H1 (cell line): ENCODE measurements at regions not wholly inside any gene's neighbourhood (a gene's known extent, or its start where the extent isn't known, plus 50 kb on each side); places are given as distances from the start of the nearest gene placed in this dataset.

Experiments used
- CTCF ChIA-PET: fragments of 300-600 bp; sonication (Branson Sonifier 250); formaldehyde crosslinking; loops from one replicate; lab custom pipeline; 2021; ENCODE audit not compliant: partially characterized antibody; lab: Charles Lee
- POLR2A ChIA-PET: fragments of 300-600 bp; sonication (Branson Sonifier 250); formaldehyde crosslinking; loops from one replicate; lab custom pipeline; 2021; ENCODE audit warnings: inconsistent platforms; ENCODE audit not compliant: partially characterized antibody; lab: Charles Lee
- DNase-seq, 2 experiments: peaks; one replicate each; pipeline versions ENCODE4 v3.0.0 to v3.0.0-alpha.2; 2010 to 2022; ENCODE audit warnings: low spot score in 2 of 2, low read depth in 1 of 2, mixed read lengths in 1 of 2
- FAIRE-seq: peaks from 2 replicates; lab custom pipeline; 2011; peaks lifted over from hg19 to GRCh38; lab: Jason Lieb, UNC
- H2AFZ ChIP-seq: 2 replicates; pipeline ENCODE4 v1.8.1; 2012; ENCODE audit warnings: low read length, inconsistent platforms
- H2AK5ac ChIP-seq: 2 replicates; pipeline ENCODE4 v1.6.1; 2013; ENCODE audit warnings: low read depth, low read length
- H2BK120ac ChIP-seq: replicated peaks from 2 replicates; pipeline ENCODE3; 2013; ENCODE audit warnings: low read depth, low read length, inconsistent platforms
- H2BK12ac ChIP-seq: 2 replicates; pipeline ENCODE4 v1.6.1; 2013; ENCODE audit warnings: low read depth, low read length
- H2BK15ac ChIP-seq: 2 replicates; pipeline ENCODE4 v1.6.1; 2013; ENCODE audit warnings: low read length
- H2BK20ac ChIP-seq: 2 replicates; pipeline ENCODE4 v1.6.1; 2013; ENCODE audit warnings: low read length
- H2BK5ac ChIP-seq: 2 replicates; pipeline ENCODE4 v1.6.1; 2013; ENCODE audit warnings: low read depth, low read length
- H3K14ac ChIP-seq: 2 replicates; pipeline ENCODE4 v1.6.1; 2013; ENCODE audit warnings: inconsistent platforms; ENCODE audit not compliant: insufficient read length
- H3K18ac ChIP-seq: 2 replicates; pipeline ENCODE4 v1.6.1; 2013; ENCODE audit warnings: low read length; ENCODE audit errors: extremely low read depth
- H3K23ac ChIP-seq: 2 replicates; pipeline ENCODE4 v1.6.1; 2013; ENCODE audit warnings: inconsistent platforms; ENCODE audit not compliant: insufficient read length
- H3K23me2 ChIP-seq: 2 replicates; pipeline ENCODE4 v1.6.1; 2013; ENCODE audit warnings: low read depth, low read length
- H3K27ac ChIP-seq: 2 replicates; pipeline ENCODE4 v1.6.1; 2011; ENCODE audit warnings: low read depth, low read length, inconsistent platforms
- H3K27me3 ChIP-seq, 4 experiments: replicated peaks in 1 of 4; 1 replicate in 1 of 4; 2 replicates in 3 of 4; pipeline versions ENCODE4 v1.6.1 to v1.8.1; 2011 to 2013; ENCODE audit warnings: low read length in 3 of 4, mild to moderate bottlenecking in 3 of 4, inconsistent platforms in 2 of 4, mixed read lengths in 2 of 4, moderate library complexity in 1 of 4; ENCODE audit not compliant: control insufficient read depth in 3 of 4, insufficient read depth in 3 of 4; ENCODE audit errors: extremely low read depth in 1 of 4
- H3K36me3 ChIP-seq, 4 experiments: 2 replicates each; pipeline versions ENCODE4 v1.6.1 to v1.8.1; 2011 to 2013; ENCODE audit warnings: mild to moderate bottlenecking in 4 of 4, low read length in 3 of 4, moderate library complexity in 2 of 4, control low read depth in 1 of 4, inconsistent platforms in 1 of 4; ENCODE audit not compliant: insufficient read depth in 4 of 4, control insufficient read depth in 2 of 4
- H3K4ac ChIP-seq: replicated peaks from 2 replicates; pipeline ENCODE3; 2013; ENCODE audit warnings: low read length, low read depth, mixed read lengths, inconsistent platforms; ENCODE audit not compliant: insufficient read length
- H3K4me1 ChIP-seq, 4 experiments: replicated peaks in 1 of 4; 1 replicate in 1 of 4; 2 replicates in 3 of 4; pipeline versions ENCODE4 v1.6.1 to v1.8.1; 2011 to 2013; ENCODE audit warnings: low read length in 3 of 4, inconsistent platforms in 2 of 4, mixed read lengths in 1 of 4; ENCODE audit not compliant: insufficient read depth in 4 of 4, control insufficient read depth in 3 of 4
- H3K4me2 ChIP-seq, 2 experiments: 2 replicates each; pipeline versions ENCODE4 v1.6.1 to v1.8.1; 2011 to 2013; ENCODE audit warnings: low read depth in 2 of 2, low read length in 2 of 2, control low read depth in 1 of 2, inconsistent platforms in 1 of 2, mild to moderate bottlenecking in 1 of 2; ENCODE audit not compliant: insufficient read depth in 1 of 2
- H3K4me3 ChIP-seq, 4 experiments: fragments of 200-600, 300-600 bp in 1 of 4; sonication (generic), shearing (Covaris generic), sonication (Bioruptor Twin) in 1 of 4; 2 replicates each; pipeline versions ENCODE4 v1.5.1 to v1.8.1; 2011 to 2016; ENCODE audit warnings: low read length in 4 of 4, low read depth in 3 of 4, control low read depth in 2 of 4, inconsistent platforms in 2 of 4, mild to moderate bottlenecking in 2 of 4, mixed read lengths in 1 of 4, moderate library complexity in 1 of 4; ENCODE audit not compliant: insufficient read depth in 2 of 4; ENCODE audit errors: extremely low read depth in 1 of 4
- H3K56ac ChIP-seq: replicated peaks from 2 replicates; pipeline ENCODE3; 2013; ENCODE audit warnings: low read depth, mild to moderate bottlenecking, mixed read lengths, low read length, inconsistent platforms; ENCODE audit not compliant: insufficient read length
- H3K79me1 ChIP-seq: 2 replicates; pipeline ENCODE4 v1.6.1; 2013; ENCODE audit warnings: low read depth, low read length, control low read depth
- H3K79me2 ChIP-seq, 2 experiments: 2 replicates each; pipeline versions ENCODE4 v1.6.1 to v1.8.1; 2012 to 2013; ENCODE audit warnings: low read length in 2 of 2, mild to moderate bottlenecking in 2 of 2, inconsistent platforms in 1 of 2; ENCODE audit not compliant: insufficient read depth in 2 of 2, control insufficient read depth in 1 of 2
- H3K9ac ChIP-seq, 4 experiments: replicated peaks in 1 of 4; 1 replicate in 1 of 4; 2 replicates in 3 of 4; pipeline versions ENCODE4 v1.6.1 to v1.8.1; 2011 to 2013; ENCODE audit warnings: low read depth in 3 of 4, low read length in 3 of 4, control low read depth in 2 of 4, mild to moderate bottlenecking in 2 of 4, moderate library complexity in 2 of 4, inconsistent platforms in 1 of 4; ENCODE audit errors: extremely low read depth in 1 of 4
- H3K9me3 ChIP-seq, 2 experiments: 2 replicates each; pipeline versions ENCODE4 v1.6.1 to v1.8.1; 2012 to 2013; ENCODE audit warnings: mild to moderate bottlenecking in 2 of 2, moderate library complexity in 2 of 2, control low read depth in 1 of 2, inconsistent platforms in 1 of 2, low read depth in 1 of 2, low read length in 1 of 2, mixed read lengths in 1 of 2; ENCODE audit not compliant: insufficient read depth in 2 of 2
- H4K20me1 ChIP-seq, 2 experiments: replicated peaks in 1 of 2; 2 replicates each; pipeline versions ENCODE3 to v1.8.1; 2011 to 2013; ENCODE audit warnings: inconsistent platforms in 2 of 2, low read length in 2 of 2, mild to moderate bottlenecking in 1 of 2; ENCODE audit not compliant: insufficient read depth in 2 of 2, control insufficient read depth in 1 of 2
- H4K5ac ChIP-seq: 2 replicates; pipeline ENCODE4 v1.6.1; 2013; ENCODE audit warnings: low read length, low read depth, mixed read lengths, inconsistent platforms; ENCODE audit not compliant: insufficient read length
- H4K8ac ChIP-seq: 2 replicates; pipeline ENCODE4 v1.8.0; 2013; ENCODE audit warnings: mild to moderate bottlenecking, moderate library complexity, low read length, inconsistent platforms; ENCODE audit not compliant: insufficient read depth; ENCODE audit errors: extremely low read depth
- H4K91ac ChIP-seq: replicated peaks from 2 replicates; pipeline ENCODE3; 2013; ENCODE audit warnings: low read length, mixed read lengths, inconsistent platforms; ENCODE audit not compliant: insufficient read length
- CTBP2 ChIP-seq: IDR thresholded peaks from 2 replicates; pipeline ENCODE4 v1.7.0; 2011; ENCODE audit warnings: borderline replicate concordance, mild to moderate bottlenecking, moderate library complexity, mixed read lengths, low read length; ENCODE audit not compliant: insufficient read depth, insufficient read length
- EP300 ChIP-seq, 2 experiments: IDR thresholded peaks; 1 replicate in 1 of 2; 2 replicates in 1 of 2; pipeline ENCODE4 v1.6.1; 2011 to 2012; ENCODE audit warnings: low read depth in 2 of 2, low read length in 2 of 2, mild to moderate bottlenecking in 2 of 2, borderline replicate concordance in 1 of 2, inconsistent platforms in 1 of 2, moderate library complexity in 1 of 2
- FOSL1 ChIP-seq: IDR thresholded peaks from 2 replicates; pipeline ENCODE4 v1.6.1; 2011; ENCODE audit warnings: mild to moderate bottlenecking, low read depth, low read length, moderate library complexity; ENCODE audit not compliant: insufficient read depth
- GTF2F1 ChIP-seq: IDR thresholded peaks from 2 replicates; pipeline ENCODE4 v1.6.1; 2012; ENCODE audit warnings: low read depth, low read length, improper control_type of control experiment, borderline replicate concordance
- HDAC6 ChIP-seq: IDR thresholded peaks from one replicate; pipeline ENCODE4 v1.7.1; 2012; ENCODE audit warnings: low read depth, mild to moderate bottlenecking, inconsistent platforms, low read length, moderate library complexity
- JUND ChIP-seq: IDR thresholded peaks from 2 replicates; pipeline ENCODE4 v1.6.1; 2011; ENCODE audit warnings: mild to moderate bottlenecking, improper control_type of control experiment, low read length
- SIX5 ChIP-seq: IDR thresholded peaks from 2 replicates; pipeline ENCODE4 v1.6.1; 2011; ENCODE audit warnings: mild to moderate bottlenecking, low read depth, low read length
- SUZ12 ChIP-seq: fragments of 200-600 bp; sonication (generic); IDR thresholded peaks from 2 replicates; pipeline ENCODE4 v1.6.1; 2012; ENCODE audit warnings: mild to moderate bottlenecking, inconsistent platforms, low read length, moderate library complexity, mixed read lengths
- TAF7 ChIP-seq: optimal IDR thresholded peaks from 2 replicates; pipeline ENCODE3; 2011; ENCODE audit warnings: low read depth, mild to moderate bottlenecking, inconsistent platforms, low read length, moderate library complexity, borderline replicate concordance
- WGBS, 2 experiments: shearing (Covaris generic) in 1 of 2; methylation state at CpG; one replicate each; pipeline versions ENCODE4 v1.1.6 to v1.1.7; 2013 to 2015; ENCODE audit warnings: low lambda C conversion rate in 2 of 2, mixed read lengths in 2 of 2, inconsistent platforms in 1 of 2, low coverage in 1 of 2, missing lambda C conversion rate in 1 of 2; ENCODE audit not compliant: insufficient replicate concordance in 2 of 2, insufficient coverage in 1 of 2, insufficient read length in 1 of 2; ENCODE audit errors: extremely low coverage in 1 of 2, missing lambda C conversion rate in 1 of 2; 5-methylcytosine and 5-hydroxymethylcytosine counted together
- TF ChIP-seq, protein P1 (sequence below), 3 experiments: IDR thresholded peaks; 1 replicate in 2 of 3; 2 replicates in 1 of 3; pipeline versions ENCODE4 v1.5.1 to v1.6.1; 2011; ENCODE audit warnings: low read length in 3 of 3, mild to moderate bottlenecking in 3 of 3, inconsistent platforms in 2 of 3, low read depth in 1 of 3, moderate library complexity in 1 of 3; ENCODE audit not compliant: insufficient read depth in 1 of 3; ENCODE audit errors: control extremely low read depth in 1 of 3
- TF ChIP-seq, protein P2 (sequence below): IDR thresholded peaks from 2 replicates; pipeline ENCODE4 v1.6.1; 2012; ENCODE audit warnings: inconsistent platforms

DNA sequence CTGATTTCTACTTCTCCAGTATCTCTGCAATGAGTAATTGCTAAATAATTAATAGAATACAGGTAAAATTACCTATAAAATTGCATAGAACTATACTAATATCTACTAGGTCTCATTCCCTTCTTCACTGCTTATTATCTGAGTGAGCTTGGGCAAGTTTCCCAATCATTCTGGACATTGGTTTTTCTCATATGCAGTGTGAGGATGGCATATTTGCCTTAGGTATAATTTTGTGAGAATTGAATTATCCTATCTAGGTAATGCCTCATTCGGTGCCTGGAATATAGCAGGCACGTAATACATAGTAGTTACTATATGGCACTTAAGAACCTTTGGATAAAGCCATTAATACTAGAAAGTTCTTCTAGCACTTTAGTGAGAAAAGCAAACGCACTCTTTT is 434.7 kb downstream of the GATA3 start:
- POLR2A ChIA-PET, result no interaction called here
- no peak overlapping the region for H2BK5ac ChIP-seq
- no peak overlapping the region for H2AK5ac ChIP-seq
- no peaks in the 10 kb centered on the region for H3K9me3 ChIP-seq
- H2BK20ac ChIP-seq, result no peak overlapping the region
- H3K4me1 ChIP-seq, result no peaks in the 10 kb centered on the region
- H4K20me1 ChIP-seq, result no peaks in the 10 kb centered on the region
- no peak overlapping the region for H3K9ac ChIP-seq
- no peak overlapping the region for H2AFZ ChIP-seq
- peaks cover 1% of the 10 kb centered on the region; the same call in 1 of the 2 replicates for H3K23me2 ChIP-seq
- H3K23ac ChIP-seq, result no peak overlapping the region
- no peak overlapping the region for H3K18ac ChIP-seq
- no peak overlapping the region for H2BK120ac ChIP-seq
- H2BK12ac ChIP-seq, result no peak overlapping the region
- no peak overlapping the region for H3K4me2 ChIP-seq
- H4K5ac ChIP-seq, result no peak overlapping the region
- H4K8ac ChIP-seq, result no peak overlapping the region
- WGBS, 2 experiments, result 95% methylated on average over 3 of the region's 3 CpGs; no CpG with 5 or more reads in 1 of the 2 experiments
- no peak overlapping the region for H3K4ac ChIP-seq
- CTCF ChIA-PET, result no interaction called here
- H3K4me3 ChIP-seq, result no peak overlapping the region
- no peak overlapping the region for H3K14ac ChIP-seq
- DNase-seq (no peak), FAIRE-seq (no peak)
- no peak overlapping the region for H3K56ac ChIP-seq
- H4K91ac ChIP-seq, result no peak overlapping the region
- H3K27me3 ChIP-seq, result no peaks in the 10 kb centered on the region
- H3K27ac ChIP-seq, result no peak overlapping the region
- no peaks in the 10 kb centered on the region for H3K79me1 ChIP-seq
- H3K79me2 ChIP-seq, result no peaks in the 10 kb centered on the region
- no peak overlapping the region for H2BK15ac ChIP-seq
- no peaks in the 10 kb centered on the region for H3K36me3 ChIP-seq
- TF ChIP-seq, protein P1, sequence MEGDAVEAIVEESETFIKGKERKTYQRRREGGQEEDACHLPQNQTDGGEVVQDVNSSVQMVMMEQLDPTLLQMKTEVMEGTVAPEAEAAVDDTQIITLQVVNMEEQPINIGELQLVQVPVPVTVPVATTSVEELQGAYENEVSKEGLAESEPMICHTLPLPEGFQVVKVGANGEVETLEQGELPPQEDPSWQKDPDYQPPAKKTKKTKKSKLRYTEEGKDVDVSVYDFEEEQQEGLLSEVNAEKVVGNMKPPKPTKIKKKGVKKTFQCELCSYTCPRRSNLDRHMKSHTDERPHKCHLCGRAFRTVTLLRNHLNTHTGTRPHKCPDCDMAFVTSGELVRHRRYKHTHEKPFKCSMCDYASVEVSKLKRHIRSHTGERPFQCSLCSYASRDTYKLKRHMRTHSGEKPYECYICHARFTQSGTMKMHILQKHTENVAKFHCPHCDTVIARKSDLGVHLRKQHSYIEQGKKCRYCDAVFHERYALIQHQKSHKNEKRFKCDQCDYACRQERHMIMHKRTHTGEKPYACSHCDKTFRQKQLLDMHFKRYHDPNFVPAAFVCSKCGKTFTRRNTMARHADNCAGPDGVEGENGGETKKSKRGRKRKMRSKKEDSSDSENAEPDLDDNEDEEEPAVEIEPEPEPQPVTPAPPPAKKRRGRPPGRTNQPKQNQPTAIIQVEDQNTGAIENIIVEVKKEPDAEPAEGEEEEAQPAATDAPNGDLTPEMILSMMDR (IDR thresholded peaks at IDR 0.05; ENCODE audit: control extremely low read depth in 1 of 3, insufficient read depth in 1 of 3, low read depth in 1 of 3, low read length in 3 of 3), result no peak
- TF ChIP-seq, protein P2, sequence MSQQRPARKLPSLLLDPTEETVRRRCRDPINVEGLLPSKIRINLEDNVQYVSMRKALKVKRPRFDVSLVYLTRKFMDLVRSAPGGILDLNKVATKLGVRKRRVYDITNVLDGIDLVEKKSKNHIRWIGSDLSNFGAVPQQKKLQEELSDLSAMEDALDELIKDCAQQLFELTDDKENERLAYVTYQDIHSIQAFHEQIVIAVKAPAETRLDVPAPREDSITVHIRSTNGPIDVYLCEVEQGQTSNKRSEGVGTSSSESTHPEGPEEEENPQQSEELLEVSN, result no peak
- TF ChIP-seq SUZ12, result no peak
- no peak for TF ChIP-seq JUND
- no peak for TF ChIP-seq SIX5
- TF ChIP-seq FOSL1, result no peak
- no peak for TF ChIP-seq CTBP2
- no peak for TF ChIP-seq HDAC6
- no peak for TF ChIP-seq TAF7
- TF ChIP-seq GTF2F1, result no peak
- no peak for TF ChIP-seq EP300 (IDR thresholded peaks at IDR 0.05; ENCODE audit: borderline replicate concordance in 1 of 2, low read depth in 2 of 2, low read length in 2 of 2)
